ENCODE measurements at regions not wholly inside any gene's neighbourhood (a gene's known extent, or its start where the extent isn't known, plus 50 kb on each side); places are given as distances from the start of the nearest gene placed in this dataset.

GRCh38 chr7:115137816-115138215 lies 215.9 kb downstream of the MDFIC start:
- H2BK5ac ChIP-seq (ENCODE audit: low read depth, low read length): no peak overlapping the region
- no peak overlapping the region for H4K5ac ChIP-seq (ENCODE audit: insufficient read length, low read depth, low read length)
- ChIA-PET CTCF (ENCODE audit: partially characterized antibody) (interaction anchor here (0.5 to 1.0 kb wide), 2 partner anchors 14 to 40 kb away, joined by 3 to 4 read pairs; no protein-coding TSS in a partner anchor), POLR2A (ENCODE audit: partially characterized antibody) (interaction anchor here (0.7 kb wide), 1 partner anchor 37 kb away, joined by 3 read pairs; no protein-coding TSS in a partner anchor)
- H3K27me3 ChIP-seq (replicated peaks in 1 of 4; ENCODE audit: control insufficient read depth in 3 of 4, extremely low read depth in 1 of 4, insufficient read depth in 3 of 4, low read length in 3 of 4): no peaks in the 10 kb centered on the region
- H3K4me3 ChIP-seq (ENCODE audit: extremely low read depth in 1 of 4, insufficient read depth in 2 of 4, low read depth in 3 of 4, low read length in 4 of 4): no peak overlapping the region
- TF ChIP-seq KDM4A (IDR thresholded peaks at IDR 0.05; ENCODE audit: low read depth, low read length, severe bottlenecking) (no peak), HDAC6 (IDR thresholded peaks at IDR 0.05; ENCODE audit: low read depth, low read length) (no peak), BCL11A (IDR thresholded peaks at IDR 0.05; ENCODE audit: low read depth in 2 of 2, low read length in 2 of 2) (no peak), RFX5 (IDR thresholded peaks at IDR 0.05; ENCODE audit: borderline replicate concordance, low read depth, low read length) (no peak), BRCA1 (IDR thresholded peaks at IDR 0.05; ENCODE audit: low read depth, low read length) (no peak), TAF7 (optimal IDR thresholded peaks at IDR 0.05; ENCODE audit: borderline replicate concordance, low read depth, low read length) (no peak), HDAC2 (IDR thresholded peaks at IDR 0.05; ENCODE audit: borderline replicate concordance in 1 of 2, low read depth in 2 of 2, low read length in 2 of 2) (no peak)
- H2BK15ac ChIP-seq (ENCODE audit: low read length): no peak overlapping the region
- no peak overlapping the region for H3K27ac ChIP-seq (ENCODE audit: low read depth, low read length)
- H4K8ac ChIP-seq (ENCODE audit: extremely low read depth, insufficient read depth, low read length): no peak overlapping the region
- H3K36me3 ChIP-seq (ENCODE audit: control insufficient read depth in 2 of 4, insufficient read depth in 4 of 4, low read length in 3 of 4): no peaks in the 10 kb centered on the region
- no peak overlapping the region for H3K4ac ChIP-seq (replicated peaks; ENCODE audit: insufficient read length, low read depth, low read length)
- H2BK12ac ChIP-seq (ENCODE audit: low read depth, low read length): no peak overlapping the region
- H3K23ac ChIP-seq (ENCODE audit: insufficient read length): no peak overlapping the region
- no peak overlapping the region for H3K14ac ChIP-seq (ENCODE audit: insufficient read length)
- no peak overlapping the region for H3K56ac ChIP-seq (replicated peaks; ENCODE audit: insufficient read length, low read depth, low read length)
- no peak overlapping the region for H3K4me2 ChIP-seq (ENCODE audit: insufficient read depth in 1 of 2, low read depth in 2 of 2, low read length in 2 of 2)
- no peaks in the 10 kb centered on the region for H3K79me1 ChIP-seq (ENCODE audit: low read depth, low read length)
- DNase-seq (ENCODE audit: low read depth in 1 of 2, low spot score in 2 of 2): no peak
- WGBS, 2 experiments (ENCODE audit: extremely low coverage in 1 of 2, insufficient coverage in 1 of 2, insufficient read length in 1 of 2, insufficient replicate concordance in 2 of 2, low coverage in 1 of 2, low lambda C conversion rate in 2 of 2, missing lambda C conversion rate in 1 of 2): 94% methylated on average over 1 of the region's 1 CpG; no CpG with 5 or more reads in 1 of the 2 experiments
- no peak overlapping the region for H2AFZ ChIP-seq (ENCODE audit: low read length)
- FAIRE-seq: no peak
- no peaks in the 10 kb centered on the region for H3K4me1 ChIP-seq (replicated peaks in 1 of 4; ENCODE audit: control insufficient read depth in 3 of 4, insufficient read depth in 4 of 4, low read length in 3 of 4)
- H2BK120ac ChIP-seq (replicated peaks; ENCODE audit: low read depth, low read length): no peak overlapping the region
- no peak overlapping the region for H4K91ac ChIP-seq (replicated peaks; ENCODE audit: insufficient read length, low read length)
- no peak overlapping the region for H2BK20ac ChIP-seq (ENCODE audit: low read length)
- H3K18ac ChIP-seq (ENCODE audit: extremely low read depth, low read length): no peak overlapping the region
- no peak overlapping the region for H3K9ac ChIP-seq (replicated peaks in 1 of 4; ENCODE audit: extremely low read depth in 1 of 4, low read depth in 3 of 4, low read length in 3 of 4)
- no peak overlapping the region for H2AK5ac ChIP-seq (ENCODE audit: low read depth, low read length)
- H3K9me3 ChIP-seq (ENCODE audit: insufficient read depth in 2 of 2, low read depth in 1 of 2, low read length in 1 of 2): no peaks in the 10 kb centered on the region
- H4K20me1 ChIP-seq (replicated peaks in 1 of 2; ENCODE audit: control insufficient read depth in 1 of 2, insufficient read depth in 2 of 2, low read length in 2 of 2): no peaks in the 10 kb centered on the region
- H3K23me2 ChIP-seq (ENCODE audit: low read depth, low read length): no peaks in the 10 kb centered on the region
- H3K79me2 ChIP-seq (ENCODE audit: control insufficient read depth in 1 of 2, insufficient read depth in 2 of 2, low read length in 2 of 2): no peaks in the 10 kb centered on the region
